GM19193 (cell line): ENCODE measurements at regions not wholly inside any gene's neighbourhood (a gene's known extent, or its start where the extent isn't known, plus 50 kb on each side); places are given as distances from the start of the nearest gene placed in this dataset.

Source experiments
- POLR2A ChIP-seq: IDR thresholded peaks from 4 replicates; pipeline ENCODE4 v1.6.1; 2011; ENCODE audit not compliant: insufficient read depth, insufficient read length; ENCODE audit errors: extremely low read depth

- no peak for TF ChIP-seq POLR2A
Observed at GRCh38 chr2:47262657-47263056, 86.3 kb upstream of the CALM2 start.

- no peak for TF ChIP-seq POLR2A
Observed at GRCh38 chr2:47260971-47261370, 84.7 kb upstream of the CALM2 start.

DNA sequence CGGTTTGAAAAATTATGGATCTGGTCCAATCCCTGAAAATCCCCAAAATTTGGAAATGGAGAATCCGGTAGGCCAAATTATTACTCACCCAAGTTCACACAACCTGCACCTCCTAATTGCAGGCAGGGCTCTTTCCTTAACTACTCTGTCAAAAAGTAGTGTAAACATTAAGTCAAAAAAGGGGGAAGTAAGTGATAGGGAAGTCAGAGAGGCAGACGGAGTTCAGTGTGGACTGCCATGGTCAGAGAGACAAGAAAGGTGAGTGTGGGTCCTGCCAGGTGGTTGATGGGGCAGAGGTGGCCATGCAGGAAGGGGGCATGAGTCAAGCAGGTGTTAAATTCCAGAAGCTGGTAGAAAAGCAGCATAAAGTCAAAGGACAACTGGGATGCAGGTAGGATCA lies 83.5 kb upstream of the CALM2 start:
- no peak for TF ChIP-seq POLR2A

GRCh38 chr2:47257946-47258348 lies 81.6 kb upstream of the CALM2 start:
- TF ChIP-seq POLR2A: no peak

GRCh38 chr2:47256416-47257087 lies 80.2 kb upstream of the CALM2 start:
- TF ChIP-seq POLR2A: no peak

DNA sequence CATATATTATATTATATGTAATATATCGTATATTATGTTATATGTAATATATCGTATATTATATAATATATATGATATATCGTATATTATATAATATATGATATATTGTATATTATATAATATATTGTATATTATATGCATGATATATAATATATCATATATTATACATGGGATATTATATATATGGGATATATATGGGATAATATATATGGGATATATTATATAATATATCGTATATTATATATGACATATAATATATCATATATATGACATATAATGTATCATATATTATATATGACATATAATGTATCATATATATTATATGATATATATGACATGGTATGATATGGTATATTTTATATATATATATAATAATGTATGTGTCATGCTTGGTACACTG lies 79.5 kb upstream of the CALM2 start:
- TF ChIP-seq POLR2A: no peak

GRCh38 chr2:47254464-47254863 lies 78.2 kb upstream of the CALM2 start:
- no peak for TF ChIP-seq POLR2A

DNA sequence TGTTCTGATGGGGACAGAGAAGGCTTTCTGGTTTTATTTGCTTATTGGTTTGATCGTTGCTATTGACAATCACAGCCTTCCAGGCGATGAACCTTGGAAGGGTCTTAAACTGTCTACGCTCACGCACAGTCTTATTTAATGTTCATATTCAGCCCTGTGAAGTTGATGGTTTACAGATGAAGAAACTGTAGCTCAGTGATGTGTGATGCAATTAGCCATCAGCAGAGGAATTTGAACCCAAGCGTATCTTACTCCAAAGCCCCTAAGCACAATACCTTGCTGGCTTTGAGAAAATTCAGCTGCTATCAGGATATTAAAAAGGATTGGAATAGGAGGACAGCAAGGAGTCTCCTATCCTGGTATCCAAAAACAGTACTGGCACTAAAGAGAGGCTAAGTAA lies 77.1 kb upstream of the CALM2 start:
- TF ChIP-seq POLR2A: no peak

DNA sequence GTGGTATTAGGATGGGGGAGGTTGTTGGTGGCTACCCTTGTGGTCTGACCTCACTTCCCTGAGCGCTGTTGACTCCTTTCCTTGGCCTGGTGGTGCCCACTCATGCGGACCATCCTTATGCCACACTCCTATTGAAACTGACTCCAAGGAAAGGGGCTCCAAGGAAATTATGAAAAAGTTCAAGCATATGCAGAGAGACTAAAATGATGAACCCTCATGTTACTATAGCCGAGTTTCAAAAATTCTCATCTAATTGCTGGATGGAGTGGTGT lies 75.0 kb upstream of the CALM2 start:
- no peak for TF ChIP-seq POLR2A

- no peak for TF ChIP-seq POLR2A
Observed at GRCh38 chr2:47250586-47251403, 74.5 kb upstream of the CALM2 start.

DNA sequence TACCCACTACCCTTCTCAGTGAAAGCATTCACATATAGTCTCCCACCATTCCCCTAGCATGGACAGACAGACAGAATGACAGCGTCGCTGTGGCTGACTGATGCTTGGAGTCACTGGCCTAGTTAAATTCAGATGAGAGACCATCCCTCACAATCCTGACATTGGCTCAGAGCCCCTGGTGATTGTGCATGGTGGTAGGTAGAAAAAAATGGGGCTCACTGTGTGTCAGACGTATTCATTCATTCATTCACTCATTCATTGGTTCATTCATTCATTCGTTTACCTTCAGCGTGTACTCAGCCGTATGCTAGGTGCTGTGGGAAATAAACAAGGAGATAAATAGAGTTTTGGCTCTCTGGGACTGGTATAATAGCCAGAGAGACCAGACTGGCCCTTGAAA lies 73.6 kb upstream of the CALM2 start:
- TF ChIP-seq POLR2A: no peak

GRCh38 chr2:47249157-47249900 lies 73.0 kb upstream of the CALM2 start:
- no peak for TF ChIP-seq POLR2A

- TF ChIP-seq POLR2A: no peak
Observed at GRCh38 chr2:47243596-47244323, 67.4 kb upstream of the CALM2 start.

DNA sequence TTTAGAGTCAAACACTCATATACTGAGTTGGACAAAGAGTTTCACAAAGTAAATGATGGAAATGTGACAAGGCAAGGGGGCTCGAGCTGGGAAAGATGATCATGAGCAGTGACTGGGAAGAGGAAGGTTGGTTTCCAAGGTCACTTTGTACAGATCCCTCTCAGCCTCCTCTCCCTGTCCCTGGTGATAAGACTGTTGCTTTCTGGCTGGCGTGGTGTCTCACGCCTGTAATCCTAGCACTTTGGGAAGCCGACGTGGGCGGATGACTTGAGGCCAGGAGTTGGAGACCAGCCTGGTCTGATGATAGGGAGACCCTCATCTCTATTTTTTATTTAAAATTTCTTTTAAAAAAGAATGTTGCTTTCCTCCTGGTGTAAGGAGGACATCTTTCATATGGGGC lies 65.4 kb upstream of the CALM2 start:
- no peak for TF ChIP-seq POLR2A
